GM11168 (cell line): ENCODE measurements at regions not wholly inside any gene's neighbourhood (a gene's known extent, or its start where the extent isn't known, plus 50 kb on each side); places are given as distances from the start of the nearest gene placed in this dataset.

Experiments
- in situ Hi-C: fragments of 300-500 bp; cut with MboI; formaldehyde crosslinking; loops from one replicate; pipeline ENCODE4 v1.12.0; 2022; ENCODE audit warnings: low sequenced_read_pairs; ENCODE audit not compliant: unreplicated experiment

GRCh38 chr20:7214081-7214740 is 446.7 kb downstream of the BMP2 start:
- in situ Hi-C loops = no loop called here

DNA sequence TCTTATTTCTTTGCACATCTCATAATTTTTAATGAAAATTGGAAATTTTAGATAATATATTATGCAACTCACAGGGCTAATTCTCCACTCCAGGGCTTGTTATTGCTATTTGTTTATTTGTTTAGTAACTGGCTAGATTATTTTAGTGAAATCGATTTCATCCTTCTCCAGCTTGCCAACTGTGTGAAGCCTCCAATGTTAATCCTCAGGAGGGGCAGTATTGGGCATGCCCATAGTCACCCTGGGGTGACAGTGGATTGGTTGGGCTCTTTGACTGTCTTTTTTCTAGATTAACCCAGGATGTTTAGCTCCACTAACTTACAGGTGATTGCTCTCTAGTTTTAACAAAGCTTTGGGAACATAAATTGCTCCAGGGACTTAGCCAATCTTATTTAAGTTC is 450.1 kb downstream of the BMP2 start:
- in situ Hi-C loops = no loop called here

DNA sequence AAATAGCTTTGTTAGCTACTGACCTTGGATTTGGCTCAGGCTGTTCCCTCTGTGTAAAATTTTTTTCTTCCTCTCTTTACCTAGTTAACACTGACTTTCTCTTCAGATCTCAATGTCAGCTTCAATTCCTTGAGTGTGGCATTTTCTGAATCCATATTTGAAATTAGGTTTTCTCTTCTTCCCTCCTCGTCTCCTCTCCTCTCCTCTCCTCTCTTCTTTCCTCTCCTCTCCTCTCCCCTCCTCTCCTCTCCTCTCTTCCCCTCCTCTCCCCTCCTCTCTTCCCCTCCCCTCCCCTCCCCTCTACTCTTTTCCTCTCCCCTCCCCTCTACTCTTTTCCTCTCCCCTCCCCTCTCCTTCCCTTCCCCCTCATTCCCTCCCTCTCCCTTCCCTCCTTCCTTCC is 453.3 kb downstream of the BMP2 start:
- in situ Hi-C loops = no loop called here

GRCh38 chr20:7226156-7226555 is 458.7 kb downstream of the BMP2 start:
- in situ Hi-C loops = no loop called here

DNA sequence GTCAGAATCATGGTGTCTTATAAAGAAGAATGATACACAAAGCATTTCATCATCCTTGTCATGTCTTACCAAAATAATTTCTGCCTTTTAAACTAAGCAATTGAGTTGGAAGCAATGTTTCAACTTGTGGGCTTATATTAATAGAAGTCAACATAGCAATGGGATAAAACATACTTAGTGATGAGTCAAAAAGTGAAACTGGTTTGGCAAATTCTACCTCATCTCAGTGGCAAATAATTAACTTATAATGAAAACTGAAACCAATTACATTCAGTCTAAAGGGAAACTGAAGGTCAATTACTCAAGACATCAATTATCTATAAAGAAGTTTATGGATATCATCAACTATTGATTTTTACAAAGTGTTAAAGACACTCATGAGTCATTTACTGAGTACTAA is 463.8 kb downstream of the BMP2 start:
- in situ Hi-C loops = no loop called here

DNA sequence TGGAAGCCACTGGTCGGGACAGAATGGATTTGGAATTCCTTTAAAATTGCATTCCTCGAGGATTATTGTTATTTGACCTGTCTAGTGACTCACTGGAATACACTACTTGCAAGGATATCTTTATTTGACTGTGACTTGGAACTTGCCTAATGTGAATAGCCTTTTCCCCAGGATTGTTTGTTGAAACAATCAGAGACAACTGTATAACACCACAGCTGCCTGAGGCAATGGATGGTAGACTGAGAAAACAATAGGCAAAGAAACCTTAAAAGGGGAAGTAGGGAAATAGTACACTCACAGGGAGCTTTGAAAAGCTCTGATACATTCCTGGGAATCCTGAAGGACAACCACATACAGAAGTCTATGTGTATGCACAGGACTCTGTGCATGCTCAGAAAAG is 465.3 kb downstream of the BMP2 start:
- in situ Hi-C loops = no loop called here

- in situ Hi-C loops = no loop called here
Observed at GRCh38 chr20:7237251-7237650, 469.8 kb downstream of the BMP2 start.

GRCh38 chr20:7240490-7240889 is 473.0 kb downstream of the BMP2 start:
- in situ Hi-C loops = no loop called here

GRCh38 chr20:7248281-7249201 is 481.1 kb downstream of the BMP2 start:
- in situ Hi-C loops = no loop called here

- in situ Hi-C loops = no loop called here
Observed at GRCh38 chr20:7250337-7250736, 482.9 kb downstream of the BMP2 start.

DNA sequence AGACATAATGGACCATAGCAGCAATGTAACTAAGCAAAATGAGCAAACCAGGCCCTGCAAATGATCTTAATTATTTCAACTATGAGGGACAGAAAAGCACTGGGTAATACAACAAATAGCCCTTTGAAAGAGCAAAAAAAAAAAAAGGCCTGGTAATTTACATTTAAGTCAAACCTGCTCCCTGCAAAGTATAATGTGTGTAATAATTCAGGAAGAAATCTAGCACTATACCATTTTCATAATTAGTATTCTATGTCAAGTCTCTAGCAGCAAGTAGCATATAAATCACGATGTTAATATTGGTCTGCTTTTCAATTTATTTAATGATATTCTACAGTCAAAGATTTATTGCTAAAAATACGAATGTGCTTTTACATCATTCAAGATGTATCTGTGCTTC is 489.6 kb downstream of the BMP2 start:
- in situ Hi-C loops = no loop called here

GRCh38 chr20:7257692-7258466 is 490.4 kb downstream of the BMP2 start:
- in situ Hi-C loops = no loop called here

- in situ Hi-C loops = no loop called here
Observed at GRCh38 chr20:7262803-7263202, 495.3 kb downstream of the BMP2 start.

DNA sequence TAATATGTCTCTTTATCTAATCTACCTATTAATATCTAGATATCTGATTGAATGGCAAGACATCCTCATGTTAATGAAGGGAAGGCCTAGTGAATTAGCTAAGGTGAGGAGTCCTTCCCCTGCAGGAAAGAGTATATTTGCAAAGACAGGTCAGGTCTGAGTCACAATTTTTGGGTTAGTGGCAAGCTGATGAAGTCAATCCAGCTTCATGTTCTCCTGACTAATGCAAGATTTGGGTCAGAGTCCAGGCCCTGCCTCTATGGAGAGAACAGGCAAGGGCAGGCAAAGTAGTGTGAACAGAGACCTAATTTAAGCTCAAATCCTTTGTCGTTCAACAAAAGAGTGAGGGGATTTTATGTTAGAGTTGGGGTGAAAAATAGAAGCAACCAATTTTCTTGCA is 496.7 kb downstream of the BMP2 start:
- in situ Hi-C loops = no loop called here

- in situ Hi-C loops = no loop called here
Observed at GRCh38 chr20:7269452-7269851, 502.0 kb downstream of the BMP2 start.

DNA sequence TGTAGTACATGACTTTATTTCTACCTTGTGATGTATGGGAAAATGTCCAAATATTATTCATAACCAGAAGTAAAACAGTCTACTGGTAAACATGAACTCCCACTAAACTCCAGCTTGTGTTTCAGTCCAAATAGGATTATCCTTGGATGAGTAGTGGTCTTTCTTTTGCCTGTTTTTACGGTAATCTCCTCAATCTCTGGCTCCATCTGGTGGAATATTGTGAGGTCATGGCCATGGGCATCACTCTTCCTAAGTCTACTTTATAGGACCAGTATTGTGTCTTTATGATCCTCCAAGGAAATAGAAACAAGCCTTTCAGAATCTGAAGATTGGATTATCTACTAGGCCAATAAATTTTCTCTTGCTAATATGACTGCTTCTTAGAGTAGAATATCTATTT is 505.0 kb downstream of the BMP2 start:
- in situ Hi-C loops = no loop called here

GRCh38 chr20:7274870-7275269 is 507.4 kb downstream of the BMP2 start:
- in situ Hi-C loops = no loop called here

- in situ Hi-C loops = no loop called here
Observed at GRCh38 chr20:7275645-7276237, 508.3 kb downstream of the BMP2 start.

DNA sequence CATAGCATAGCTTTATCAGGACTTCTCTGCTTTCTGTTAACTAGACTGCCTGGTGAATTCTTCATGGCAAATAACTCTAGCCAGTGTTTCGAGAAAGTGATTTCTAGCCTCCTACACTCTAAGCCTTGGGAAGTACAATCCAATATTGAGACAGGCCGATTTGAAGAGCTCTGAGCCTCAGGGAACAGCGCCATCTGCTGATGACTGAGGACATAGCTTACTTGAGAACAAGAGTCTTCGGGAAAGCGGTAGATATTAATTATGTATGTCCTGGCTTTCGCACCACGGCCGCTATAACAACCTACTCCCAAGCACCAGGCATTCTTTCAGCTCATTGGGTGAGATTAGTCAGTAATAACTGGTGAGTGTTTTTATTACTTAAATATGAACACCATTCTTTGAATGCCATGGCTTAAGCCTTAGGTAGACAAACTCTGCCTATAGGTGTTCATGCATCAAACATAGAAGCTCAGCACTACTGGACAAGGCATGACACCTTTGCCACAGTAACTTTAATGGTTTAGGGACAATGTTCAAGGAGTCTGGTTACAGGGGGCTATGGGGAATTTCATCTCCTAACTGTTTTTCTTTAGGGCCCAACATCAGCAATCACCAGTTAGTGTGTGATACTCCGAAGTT is 518.6 kb downstream of the BMP2 start:
- in situ Hi-C loops = no loop called here

DNA sequence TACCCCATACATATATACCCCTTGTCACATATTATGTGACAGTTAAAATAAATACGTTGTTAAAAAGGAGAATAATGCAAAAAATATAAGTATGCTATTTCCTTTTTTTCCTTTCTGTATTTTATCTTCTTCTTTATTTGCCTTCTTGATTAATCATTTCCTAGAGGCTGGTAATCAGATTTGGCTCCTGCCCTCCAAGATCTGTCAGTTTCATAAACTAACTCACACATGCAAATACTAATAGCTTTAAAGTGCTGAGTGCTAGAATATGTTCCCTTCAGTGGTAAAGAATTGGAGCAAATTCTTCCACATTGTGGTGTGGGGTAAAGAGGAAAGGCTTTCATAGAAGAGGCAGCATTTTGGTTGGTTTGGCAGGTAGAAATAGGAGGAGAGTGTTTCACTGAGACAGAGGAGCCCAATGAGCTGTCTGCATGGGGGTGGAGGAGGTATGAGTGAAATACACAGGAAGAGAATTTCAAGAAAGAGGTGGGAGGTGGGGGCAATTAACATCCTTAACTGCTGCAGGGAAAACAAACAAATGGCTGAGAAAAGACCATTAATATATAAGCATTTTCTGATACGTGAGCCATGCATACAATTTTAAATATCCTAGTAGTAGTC is 523.9 kb downstream of the BMP2 start:
- in situ Hi-C loops = no loop called here
